HCT116 (cell line): ENCODE measurements at regions not wholly inside any gene's neighbourhood (a gene's known extent, or its start where the extent isn't known, plus 50 kb on each side); places are given as distances from the start of the nearest gene placed in this dataset.

Experiments
- ATAC-seq: fragments of 200-7000 bp; cut with Tn5 transposase; 2 replicates; pipeline ENCODE4 v1.9.1; 2020; ENCODE audit warnings: mild to moderate bottlenecking, moderate library complexity
- BruUV-seq: library from RNA; stranded (reverse); fragments of 400-500 nt; replicated peaks from 2 replicates; lab custom pipeline; 2021; lab: Mats Ljungman, UMichigan
- CTCF ChIA-PET: fragments of 300-600 bp; sonication (Branson Sonifier 250); formaldehyde crosslinking; loops from one replicate; lab custom pipeline; 2021; ENCODE audit warnings: antibody characterized with exemption; lab: Charles Lee
- POLR2A ChIA-PET: fragments of 300-600, 350-600 bp; sonication (Branson Sonifier 250); formaldehyde crosslinking; loops from one replicate; lab custom pipeline; 2021; ENCODE audit warnings: antibody characterized with exemption; lab: Charles Lee
- RAD21 ChIA-PET, 2 experiments: fragments of 300-600 bp; sonication (Branson Sonifier 250); formaldehyde crosslinking; loops; one replicate each; lab custom pipeline; 2023; ENCODE audit warnings: low total read pairs in 2 of 2; ENCODE audit not compliant: uncharacterized antibody in 2 of 2, unreplicated experiment in 2 of 2, low non-redundant PET in 1 of 2; lab: Charles Lee
- DNase-seq: peaks from one replicate; pipeline ENCODE4 v3.0.0-alpha.2; 2010; ENCODE audit warnings: low read depth, low spot score
- H2AFZ ChIP-seq: fragments of 200-600 bp; shearing (Covaris generic), sonication (generic); 2 replicates; pipeline ENCODE4 v1.6.1; 2017; ENCODE audit warnings: low read depth, mixed run types, mixed read lengths, antibody characterized with exemption, low read length; ENCODE audit not compliant: poor library complexity, severe bottlenecking
- H3K27ac ChIP-seq: 2 replicates; pipeline ENCODE4 v1.5.1; 2012; ENCODE audit warnings: low read depth, low read length
- H3K27me3 ChIP-seq: fragments of 200-600 bp; sonication (generic); 2 replicates; pipeline ENCODE4 v1.6.1; 2016; ENCODE audit warnings: mixed run types, low read length, mixed read lengths; ENCODE audit not compliant: insufficient read depth
- H3K36me3 ChIP-seq, 2 experiments: fragments of 200-500 bp in 1 of 2; fragments of 200-600 bp in 1 of 2; sonication (Bioruptor generic) in 1 of 2; sonication (generic) in 1 of 2; 2 replicates each; pipeline versions ENCODE4 v1.5.1 to v1.6.1; 2014 to 2016; ENCODE audit warnings: low read length in 2 of 2, inconsistent platforms in 1 of 2, mixed read lengths in 1 of 2, mixed run types in 1 of 2; ENCODE audit not compliant: insufficient read depth in 2 of 2, control insufficient read depth in 1 of 2
- H3K4me1 ChIP-seq, 2 experiments: fragments of 200-600 bp in 1 of 2; sonication (generic) in 1 of 2; 2 replicates each; pipeline versions ENCODE4 v1.5.1 to v1.6.1; 2012 to 2017; ENCODE audit warnings: low read length in 2 of 2, inconsistent platforms in 1 of 2, mild to moderate bottlenecking in 1 of 2, mixed read lengths in 1 of 2, mixed run types in 1 of 2, moderate library complexity in 1 of 2; ENCODE audit not compliant: insufficient read depth in 2 of 2, control insufficient read depth in 1 of 2
- H3K4me2 ChIP-seq: fragments of 200-600 bp; sonication (generic); 2 replicates; pipeline ENCODE4 v1.6.1; 2017; ENCODE audit warnings: mixed run types, low read length, mixed read lengths
- H3K4me3 ChIP-seq, 2 experiments: fragments of 200-600 bp in 1 of 2; sonication (generic) in 1 of 2; replicated peaks in 1 of 2; 2 replicates each; pipeline ENCODE4 v1.5.1; 2011 to 2016; ENCODE audit warnings: low read length in 2 of 2, control low read depth in 1 of 2, low read depth in 1 of 2, mild to moderate bottlenecking in 1 of 2, mixed read lengths in 1 of 2, mixed run types in 1 of 2
- H3K79me2 ChIP-seq: fragments of 200-600 bp; sonication (generic); 2 replicates; pipeline ENCODE4 v1.6.1; 2017; ENCODE audit warnings: mild to moderate bottlenecking, mixed run types, low read length, moderate library complexity, mixed read lengths; ENCODE audit not compliant: insufficient read depth
- H3K9ac ChIP-seq: fragments of 200-600 bp; sonication (generic); 2 replicates; pipeline ENCODE4 v1.6.1; 2016; ENCODE audit warnings: low read length, mixed read lengths
- H3K9me2 ChIP-seq: fragments of 200-600 bp; sonication (generic), shearing (Covaris generic); 2 replicates; pipeline ENCODE4 v1.6.1; 2017; ENCODE audit warnings: mixed run types, mild to moderate bottlenecking, moderate library complexity; ENCODE audit not compliant: insufficient read depth
- H3K9me3 ChIP-seq, 2 experiments: fragments of 200-500 bp in 1 of 2; fragments of 200-600 bp in 1 of 2; sonication (Bioruptor generic) in 1 of 2; sonication (generic) in 1 of 2; 2 replicates each; pipeline ENCODE4 v1.6.1; 2014 to 2017; ENCODE audit warnings: low read length in 2 of 2, mixed read lengths in 2 of 2, inconsistent platforms in 1 of 2, low read depth in 1 of 2, mild to moderate bottlenecking in 1 of 2, mixed run types in 1 of 2, moderate library complexity in 1 of 2; ENCODE audit not compliant: control insufficient read depth in 1 of 2, insufficient read depth in 1 of 2
- H4K20me1 ChIP-seq: fragments of 200-600 bp; sonication (generic), shearing (Covaris generic); 2 replicates; pipeline ENCODE4 v1.6.1; 2017; ENCODE audit warnings: mixed run types, mild to moderate bottlenecking, moderate library complexity; ENCODE audit not compliant: insufficient read depth
- CBX3 ChIP-seq: IDR thresholded peaks from 2 replicates; pipeline ENCODE4 v1.6.1; 2012; ENCODE audit warnings: low read depth
- CEBPB ChIP-seq: IDR thresholded peaks from 2 replicates; pipeline ENCODE4 v1.6.1; 2012; ENCODE audit warnings: low read depth
- EGR1 ChIP-seq: IDR thresholded peaks from 2 replicates; pipeline ENCODE4 v1.6.1; 2012; ENCODE audit warnings: low read depth
- ELF1 ChIP-seq: IDR thresholded peaks from 2 replicates; pipeline ENCODE4 v1.6.1; 2012; ENCODE audit warnings: low read depth, borderline replicate concordance
- EZH2 ChIP-seq: fragments of 200-600 bp; sonication (generic); IDR thresholded peaks from 2 replicates; pipeline ENCODE4 v1.6.1; 2017; ENCODE audit warnings: antibody characterized with exemption, mixed run types
- EZH2phosphoT487 ChIP-seq: fragments of 200-600 bp; IDR thresholded peaks from 2 replicates; pipeline ENCODE4 v1.6.1; 2018; ENCODE audit warnings: antibody characterized with exemption, borderline replicate concordance
- FOSL1 ChIP-seq: IDR thresholded peaks from 2 replicates; pipeline ENCODE4 v1.6.1; 2012; ENCODE audit warnings: low read depth
- POLR2A ChIP-seq: IDR thresholded peaks from 2 replicates; pipeline ENCODE4 v1.7.0; 2011; ENCODE audit warnings: borderline replicate concordance; ENCODE audit not compliant: insufficient read depth, insufficient read length; ENCODE audit errors: extremely low read depth
- POLR2AphosphoS5 ChIP-seq: IDR thresholded peaks from 2 replicates; pipeline ENCODE4 v1.6.1; 2011; ENCODE audit warnings: mild to moderate bottlenecking, low read depth, low read length, moderate library complexity
- RAD21 ChIP-seq: IDR thresholded peaks from 2 replicates; pipeline ENCODE4 v1.6.1; 2012; ENCODE audit warnings: low read depth, mild to moderate bottlenecking
- SIN3A ChIP-seq: IDR thresholded peaks from 2 replicates; pipeline ENCODE4 v1.6.1; 2012; ENCODE audit warnings: low read depth
- SP1 ChIP-seq: IDR thresholded peaks from 2 replicates; pipeline ENCODE4 v1.6.1; 2012; ENCODE audit warnings: low read depth
- SRF ChIP-seq: IDR thresholded peaks from 2 replicates; pipeline ENCODE4 v1.6.1; 2012; ENCODE audit warnings: low read depth
- YY1 ChIP-seq: IDR thresholded peaks from 2 replicates; pipeline ENCODE4 v1.6.1; 2011; ENCODE audit warnings: low read length, low read depth, moderate library complexity, mild to moderate bottlenecking; ENCODE audit not compliant: insufficient replicate concordance; ENCODE audit errors: extremely low read depth
- ZFX ChIP-seq: fragments of 450-650 bp; IDR thresholded peaks from 2 replicates; pipeline ENCODE4 v1.6.1; 2017
- intact Hi-C: fragments of 100-400 bp; cut with micrococcal nuclease; formaldehyde crosslinking; loops from 2 replicates; pipeline ENCODE4 v1.10.0; 2022
- TF ChIP-seq, protein P1 (sequence below): IDR thresholded peaks from 2 replicates; pipeline ENCODE4 v1.6.1; 2012
- TF ChIP-seq, protein P2 (sequence below): IDR thresholded peaks from 2 replicates; pipeline ENCODE4 v1.6.1; 2011; ENCODE audit warnings: mild to moderate bottlenecking, low read length, moderate library complexity; ENCODE audit not compliant: insufficient replicate concordance; ENCODE audit errors: extremely low read depth
- TF ChIP-seq, protein P3 (sequence below): IDR thresholded peaks from 2 replicates; pipeline ENCODE4 v1.6.1; 2012; ENCODE audit warnings: low read depth
- TF ChIP-seq, protein P4 (sequence below), 3 experiments: fragments of 200-600 bp in 1 of 3; sonication (generic) in 1 of 3; IDR thresholded peaks in 2 of 3; conservative IDR thresholded peaks in 1 of 3; 2 replicates each; pipeline ENCODE4 v1.5.1; 2012 to 2017; ENCODE audit warnings: low read depth in 2 of 3, low read length in 2 of 3, antibody characterized with exemption in 1 of 3, borderline replicate concordance in 1 of 3, control low read depth in 1 of 3, mild to moderate bottlenecking in 1 of 3, mixed read lengths in 1 of 3, mixed run types in 1 of 3, moderate library complexity in 1 of 3; ENCODE audit not compliant: insufficient read depth in 1 of 3

DNA sequence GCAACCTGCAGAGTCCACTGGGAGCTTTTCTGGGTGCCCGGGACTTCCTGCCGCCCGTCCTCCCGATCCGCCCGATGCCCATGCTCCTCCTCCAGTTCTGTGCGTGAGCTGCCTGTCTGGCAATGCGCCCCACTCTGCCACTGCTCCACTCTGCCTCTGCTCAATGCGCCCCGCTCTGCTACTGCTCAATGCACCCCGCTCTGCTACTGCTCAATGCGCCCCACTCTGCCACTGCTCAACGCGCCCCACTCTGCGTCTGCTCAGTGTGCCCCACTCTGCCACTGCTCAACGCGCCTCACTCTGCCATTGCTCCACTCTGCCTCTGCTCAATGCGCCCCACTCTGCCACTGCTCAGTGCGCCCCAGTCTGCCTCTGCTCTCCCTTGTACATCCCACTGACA, 436.0 kb downstream of the NR2F1-AS1 start:
- TF ChIP-seq POLR2A, result no peak
- TF ChIP-seq CBX3, result no peak
- no peak for TF ChIP-seq SRF
- no peak for TF ChIP-seq EGR1
- no peak for TF ChIP-seq EZH2
- TF ChIP-seq EZH2phosphoT487, result no peak
- TF ChIP-seq POLR2AphosphoS5, result no peak
- TF ChIP-seq, protein P1, sequence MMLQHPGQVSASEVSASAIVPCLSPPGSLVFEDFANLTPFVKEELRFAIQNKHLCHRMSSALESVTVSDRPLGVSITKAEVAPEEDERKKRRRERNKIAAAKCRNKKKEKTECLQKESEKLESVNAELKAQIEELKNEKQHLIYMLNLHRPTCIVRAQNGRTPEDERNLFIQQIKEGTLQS, result no peak
- no peak for TF ChIP-seq FOSL1
- no peak for TF ChIP-seq RAD21
- TF ChIP-seq ZFX, result no peak
- no peak for TF ChIP-seq YY1
- TF ChIP-seq, protein P2, sequence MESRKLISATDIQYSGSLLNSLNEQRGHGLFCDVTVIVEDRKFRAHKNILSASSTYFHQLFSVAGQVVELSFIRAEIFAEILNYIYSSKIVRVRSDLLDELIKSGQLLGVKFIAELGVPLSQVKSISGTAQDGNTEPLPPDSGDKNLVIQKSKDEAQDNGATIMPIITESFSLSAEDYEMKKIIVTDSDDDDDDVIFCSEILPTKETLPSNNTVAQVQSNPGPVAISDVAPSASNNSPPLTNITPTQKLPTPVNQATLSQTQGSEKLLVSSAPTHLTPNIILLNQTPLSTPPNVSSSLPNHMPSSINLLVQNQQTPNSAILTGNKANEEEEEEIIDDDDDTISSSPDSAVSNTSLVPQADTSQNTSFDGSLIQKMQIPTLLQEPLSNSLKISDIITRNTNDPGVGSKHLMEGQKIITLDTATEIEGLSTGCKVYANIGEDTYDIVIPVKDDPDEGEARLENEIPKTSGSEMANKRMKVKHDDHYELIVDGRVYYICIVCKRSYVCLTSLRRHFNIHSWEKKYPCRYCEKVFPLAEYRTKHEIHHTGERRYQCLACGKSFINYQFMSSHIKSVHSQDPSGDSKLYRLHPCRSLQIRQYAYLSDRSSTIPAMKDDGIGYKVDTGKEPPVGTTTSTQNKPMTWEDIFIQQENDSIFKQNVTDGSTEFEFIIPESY, result no peak
- no peak for TF ChIP-seq ELF1
- no peak for TF ChIP-seq SP1
- TF ChIP-seq CEBPB, result no peak
- TF ChIP-seq, protein P3, sequence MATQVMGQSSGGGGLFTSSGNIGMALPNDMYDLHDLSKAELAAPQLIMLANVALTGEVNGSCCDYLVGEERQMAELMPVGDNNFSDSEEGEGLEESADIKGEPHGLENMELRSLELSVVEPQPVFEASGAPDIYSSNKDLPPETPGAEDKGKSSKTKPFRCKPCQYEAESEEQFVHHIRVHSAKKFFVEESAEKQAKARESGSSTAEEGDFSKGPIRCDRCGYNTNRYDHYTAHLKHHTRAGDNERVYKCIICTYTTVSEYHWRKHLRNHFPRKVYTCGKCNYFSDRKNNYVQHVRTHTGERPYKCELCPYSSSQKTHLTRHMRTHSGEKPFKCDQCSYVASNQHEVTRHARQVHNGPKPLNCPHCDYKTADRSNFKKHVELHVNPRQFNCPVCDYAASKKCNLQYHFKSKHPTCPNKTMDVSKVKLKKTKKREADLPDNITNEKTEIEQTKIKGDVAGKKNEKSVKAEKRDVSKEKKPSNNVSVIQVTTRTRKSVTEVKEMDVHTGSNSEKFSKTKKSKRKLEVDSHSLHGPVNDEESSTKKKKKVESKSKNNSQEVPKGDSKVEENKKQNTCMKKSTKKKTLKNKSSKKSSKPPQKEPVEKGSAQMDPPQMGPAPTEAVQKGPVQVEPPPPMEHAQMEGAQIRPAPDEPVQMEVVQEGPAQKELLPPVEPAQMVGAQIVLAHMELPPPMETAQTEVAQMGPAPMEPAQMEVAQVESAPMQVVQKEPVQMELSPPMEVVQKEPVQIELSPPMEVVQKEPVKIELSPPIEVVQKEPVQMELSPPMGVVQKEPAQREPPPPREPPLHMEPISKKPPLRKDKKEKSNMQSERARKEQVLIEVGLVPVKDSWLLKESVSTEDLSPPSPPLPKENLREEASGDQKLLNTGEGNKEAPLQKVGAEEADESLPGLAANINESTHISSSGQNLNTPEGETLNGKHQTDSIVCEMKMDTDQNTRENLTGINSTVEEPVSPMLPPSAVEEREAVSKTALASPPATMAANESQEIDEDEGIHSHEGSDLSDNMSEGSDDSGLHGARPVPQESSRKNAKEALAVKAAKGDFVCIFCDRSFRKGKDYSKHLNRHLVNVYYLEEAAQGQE, result no peak
- TF ChIP-seq, protein P4, sequence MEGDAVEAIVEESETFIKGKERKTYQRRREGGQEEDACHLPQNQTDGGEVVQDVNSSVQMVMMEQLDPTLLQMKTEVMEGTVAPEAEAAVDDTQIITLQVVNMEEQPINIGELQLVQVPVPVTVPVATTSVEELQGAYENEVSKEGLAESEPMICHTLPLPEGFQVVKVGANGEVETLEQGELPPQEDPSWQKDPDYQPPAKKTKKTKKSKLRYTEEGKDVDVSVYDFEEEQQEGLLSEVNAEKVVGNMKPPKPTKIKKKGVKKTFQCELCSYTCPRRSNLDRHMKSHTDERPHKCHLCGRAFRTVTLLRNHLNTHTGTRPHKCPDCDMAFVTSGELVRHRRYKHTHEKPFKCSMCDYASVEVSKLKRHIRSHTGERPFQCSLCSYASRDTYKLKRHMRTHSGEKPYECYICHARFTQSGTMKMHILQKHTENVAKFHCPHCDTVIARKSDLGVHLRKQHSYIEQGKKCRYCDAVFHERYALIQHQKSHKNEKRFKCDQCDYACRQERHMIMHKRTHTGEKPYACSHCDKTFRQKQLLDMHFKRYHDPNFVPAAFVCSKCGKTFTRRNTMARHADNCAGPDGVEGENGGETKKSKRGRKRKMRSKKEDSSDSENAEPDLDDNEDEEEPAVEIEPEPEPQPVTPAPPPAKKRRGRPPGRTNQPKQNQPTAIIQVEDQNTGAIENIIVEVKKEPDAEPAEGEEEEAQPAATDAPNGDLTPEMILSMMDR (IDR thresholded peaks at IDR 0.05 in 2 of 3, conservative IDR thresholded peaks at IDR 0.05 in 1 of 3; ENCODE audit: borderline replicate concordance in 1 of 3, insufficient read depth in 1 of 3, low read depth in 2 of 3, low read length in 2 of 3), result no peak
- no peak for TF ChIP-seq SIN3A
- TF ChIP-seq, all 23 proteins: peak for 0
- Histone ChIP-seq H2AFZ (no peak overlapping the region), H3K27ac (peak overlapping the region; percentile 18; the same call in 1 of the 2 replicates), H3K36me3 (no peaks in the 10 kb centered on the region), H3K9ac (no peak overlapping the region), H3K27me3 (no peaks in the 10 kb centered on the region), H3K4me2 (no peak overlapping the region), H3K9me3 (peaks cover 0 to 3% of the 10 kb centered on the region in 2 experiments; a peak in 1 of 4 replicates), H3K4me3 (no peak overlapping the region), H3K4me1 (peaks cover 1 to 2% of the 10 kb centered on the region in 2 experiments), H4K20me1 (no peaks in the 10 kb centered on the region), H3K79me2 (no peaks in the 10 kb centered on the region), H3K9me2 (no peaks in the 10 kb centered on the region)
- ATAC-seq (no peak), DNase-seq (no peak)
- RAD21 ChIA-PET, result no interaction called here
- BruUV-seq, result no TSS peak
- CTCF ChIA-PET, result no interaction called here
- POLR2A ChIA-PET, result no interaction called here
- intact Hi-C loops, result no loop called here
